Osteoblast (primary cell): ENCODE measurements at regions not wholly inside any gene's neighbourhood (a gene's known extent, or its start where the extent isn't known, plus 50 kb on each side); places are given as distances from the start of the nearest gene placed in this dataset.

Experiments used
- DNase-seq: peaks from one replicate; pipeline ENCODE4 v3.0.0; 2011; ENCODE audit warnings: low spot score, mixed read lengths; ENCODE audit not compliant: insufficient read length; ENCODE audit errors: missing footprints
- H2AFZ ChIP-seq: 2 replicates; pipeline ENCODE4 v1.6.0; 2011; ENCODE audit warnings: mild to moderate bottlenecking, low read length
- H3K27ac ChIP-seq: 2 replicates; pipeline ENCODE4 v1.5.1; 2011; ENCODE audit warnings: mild to moderate bottlenecking, low read depth, low read length, moderate library complexity
- H3K27me3 ChIP-seq: 2 replicates; pipeline ENCODE4 v1.6.0; 2012; ENCODE audit warnings: mild to moderate bottlenecking, control low read depth, inconsistent platforms, low read length, moderate library complexity; ENCODE audit not compliant: insufficient read depth
- H3K36me3 ChIP-seq: 2 replicates; pipeline ENCODE4 v1.5.1; 2011; ENCODE audit warnings: mild to moderate bottlenecking, low read length, control low read depth, moderate library complexity; ENCODE audit not compliant: insufficient read depth
- H3K4me1 ChIP-seq: 2 replicates; pipeline ENCODE4 v1.5.1; 2011; ENCODE audit warnings: mild to moderate bottlenecking, low read length, control low read depth, moderate library complexity; ENCODE audit not compliant: insufficient read depth
- H3K4me2 ChIP-seq: 2 replicates; pipeline ENCODE4 v1.6.0; 2011; ENCODE audit warnings: mild to moderate bottlenecking, low read length; ENCODE audit not compliant: insufficient read depth
- H3K4me3 ChIP-seq: fragments of 200-600 bp; sonication (generic); 3 replicates; pipeline ENCODE4 v1.5.1; 2012; ENCODE audit warnings: mild to moderate bottlenecking, low read length, inconsistent platforms; ENCODE audit not compliant: insufficient read depth
- H3K79me2 ChIP-seq: 2 replicates; pipeline ENCODE4 v1.6.0; 2012; ENCODE audit warnings: mild to moderate bottlenecking, low read length, control low read depth, inconsistent platforms; ENCODE audit not compliant: insufficient read depth
- H3K9me3 ChIP-seq: 2 replicates; pipeline ENCODE4 v1.5.1; 2011; ENCODE audit warnings: low read depth, low read length, control low read depth
- H4K20me1 ChIP-seq: 2 replicates; pipeline ENCODE4 v1.6.0; 2012; ENCODE audit warnings: mild to moderate bottlenecking, low read length, control low read depth; ENCODE audit not compliant: insufficient read depth
- CTCF ChIP-seq: IDR thresholded peaks from 2 replicates; pipeline ENCODE4 v1.5.1; 2011; ENCODE audit warnings: mild to moderate bottlenecking, low read depth, low read length, moderate library complexity; ENCODE audit errors: extremely low read depth

- Histone ChIP-seq H3K4me3 (no peak overlapping the region), H3K4me2 (no peak overlapping the region), H3K27me3 (no peaks in the 10 kb centered on the region), H3K4me1 (no peaks in the 10 kb centered on the region), H3K27ac (no peak overlapping the region), H4K20me1 (no peaks in the 10 kb centered on the region), H3K9me3 (no peaks in the 10 kb centered on the region), H2AFZ (no peak overlapping the region), H3K79me2 (no peaks in the 10 kb centered on the region), H3K36me3 (no peaks in the 10 kb centered on the region)
- no peak for DNase-seq
- TF ChIP-seq CTCF = no peak
These were observed 362.3 kb upstream of the RBFOX1 start for GRCh38 chr16:6970171-6970857.

- no peaks in the 10 kb centered on the region for H3K79me2 ChIP-seq
- H3K4me3 ChIP-seq = no peak overlapping the region
- no peaks in the 10 kb centered on the region for H3K36me3 ChIP-seq
- H3K27ac ChIP-seq = no peak overlapping the region
- H3K27me3 ChIP-seq = no peaks in the 10 kb centered on the region
- H3K4me1 ChIP-seq = no peaks in the 10 kb centered on the region
- H3K9me3 ChIP-seq = no peaks in the 10 kb centered on the region
- H2AFZ ChIP-seq = no peak overlapping the region
- H3K4me2 ChIP-seq = no peak overlapping the region
- DNase-seq = no peak
- no peak for TF ChIP-seq CTCF
- no peaks in the 10 kb centered on the region for H4K20me1 ChIP-seq
These were observed 363.1 kb upstream of the RBFOX1 start for GRCh38 chr16:6969594-6969993.

- Histone ChIP-seq H2AFZ (no peak overlapping the region), H3K79me2 (no peaks in the 10 kb centered on the region), H3K27ac (no peak overlapping the region), H4K20me1 (no peaks in the 10 kb centered on the region), H3K4me3 (no peak overlapping the region), H3K4me1 (no peaks in the 10 kb centered on the region), H3K27me3 (no peaks in the 10 kb centered on the region), H3K9me3 (no peaks in the 10 kb centered on the region), H3K36me3 (no peaks in the 10 kb centered on the region), H3K4me2 (no peak overlapping the region)
- no peak for DNase-seq
- TF ChIP-seq CTCF = no peak
These were observed 364.8 kb upstream of the RBFOX1 start for GRCh38 chr16:6967796-6968320.

- H3K27me3 ChIP-seq = no peaks in the 10 kb centered on the region
- H3K9me3 ChIP-seq = no peaks in the 10 kb centered on the region
- H4K20me1 ChIP-seq = no peaks in the 10 kb centered on the region
- H3K27ac ChIP-seq = no peak overlapping the region
- H3K79me2 ChIP-seq = no peaks in the 10 kb centered on the region
- DNase-seq = no peak
- no peak overlapping the region for H3K4me3 ChIP-seq
- no peak for TF ChIP-seq CTCF
- no peaks in the 10 kb centered on the region for H3K36me3 ChIP-seq
- no peaks in the 10 kb centered on the region for H3K4me1 ChIP-seq
- H3K4me2 ChIP-seq = no peak overlapping the region
- H2AFZ ChIP-seq = no peak overlapping the region
These were observed 365.7 kb upstream of the RBFOX1 start for GRCh38 chr16:6966925-6967324.
